ENCODE measurements at regions not wholly inside any gene's neighbourhood (a gene's known extent, or its start where the extent isn't known, plus 50 kb on each side); places are given as distances from the start of the nearest gene placed in this dataset.
"Not testable (repeated sequence)": the region's sequence is repeated elsewhere in the genome, so short reads cannot be mapped to it uniquely, and the experiment has no call there.

DNA sequence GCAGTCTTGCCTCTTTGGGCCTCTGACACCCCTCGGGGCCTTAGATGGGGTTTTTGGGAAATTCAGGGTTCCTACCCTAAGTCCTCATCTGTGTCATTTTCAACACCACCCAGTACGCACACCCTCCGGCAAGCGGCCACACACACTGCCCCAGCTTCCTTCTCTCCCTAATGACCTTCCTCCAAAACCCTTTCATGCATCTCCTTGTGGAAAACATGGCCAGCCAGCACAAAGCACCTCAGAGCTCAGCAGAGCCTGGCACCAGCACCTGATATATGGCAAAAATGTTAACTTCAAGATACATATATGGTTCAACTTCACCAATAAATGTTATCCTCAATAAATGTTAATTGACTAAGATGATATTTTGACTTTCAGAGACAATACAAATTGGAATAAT is 59.3 kb upstream of the GPR31 start:
- H3K27me3 ChIP-seq (ENCODE audit: control insufficient read depth, insufficient read depth, low read length); DNase-seq; H3K4me1 ChIP-seq (ENCODE audit: control insufficient read depth, insufficient read depth, low read length); H3K36me3 ChIP-seq (ENCODE audit: control insufficient read depth, insufficient read depth, low read length); H3K9me3 ChIP-seq (replicated peaks; ENCODE audit: control insufficient read depth, low read depth, low read length); H3K27ac ChIP-seq (ENCODE audit: low read length); H3K4me3 ChIP-seq (ENCODE audit: low read length): not testable (repeated sequence)
- no CpG with 5 or more reads among the region's 4 CpGs for WGBS (ENCODE audit: insufficient coverage)

DNA sequence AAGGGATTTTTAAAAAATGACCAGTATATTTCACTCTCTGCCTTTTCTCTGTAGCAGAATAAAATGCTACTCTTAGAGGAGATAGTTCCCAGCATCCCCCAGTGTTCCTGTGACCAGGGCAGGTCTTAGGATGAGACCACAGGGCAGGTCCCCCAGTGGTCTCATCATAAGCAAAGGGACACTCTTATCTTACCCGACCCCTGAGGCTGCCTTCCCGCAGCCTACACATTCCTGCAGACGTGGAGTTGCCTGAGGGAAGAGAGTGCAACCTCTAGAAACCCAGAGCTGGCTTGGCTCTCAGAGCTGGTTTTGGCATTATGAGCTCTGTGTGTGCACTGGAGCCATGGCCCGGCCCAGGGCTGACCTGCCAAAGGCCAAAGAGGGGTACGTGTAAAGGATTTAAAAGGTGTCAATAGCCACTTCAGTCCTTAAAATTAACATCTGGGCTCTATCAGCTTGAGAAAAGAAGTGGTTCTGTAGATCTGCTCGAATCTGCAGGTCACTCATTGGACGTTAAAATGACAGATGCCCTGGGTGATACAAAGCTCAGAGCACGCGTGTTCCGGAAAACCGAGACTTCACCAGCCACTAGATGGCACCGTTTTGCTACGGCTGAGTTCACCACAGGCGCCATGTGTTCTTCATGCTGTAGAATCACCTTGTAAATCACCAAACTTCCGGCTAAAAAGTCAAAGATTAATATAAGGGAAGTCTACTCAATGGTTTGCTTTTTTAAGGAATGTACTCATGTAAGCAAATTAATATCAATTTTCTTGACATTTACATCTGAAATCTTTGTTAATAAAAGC is 60.4 kb upstream of the GPR31 start:
- no CpG with 5 or more reads among the region's 15 CpGs for WGBS (ENCODE audit: insufficient coverage)
- not testable (repeated sequence) for H3K4me1 ChIP-seq (ENCODE audit: control insufficient read depth, insufficient read depth, low read length); H3K27me3 ChIP-seq (ENCODE audit: control insufficient read depth, insufficient read depth, low read length); H3K4me3 ChIP-seq (ENCODE audit: low read length); H3K36me3 ChIP-seq (ENCODE audit: control insufficient read depth, insufficient read depth, low read length); H3K27ac ChIP-seq (ENCODE audit: low read length); H3K9me3 ChIP-seq (replicated peaks; ENCODE audit: control insufficient read depth, low read depth, low read length)
- DNase-seq: peak; percentile 29

DNA sequence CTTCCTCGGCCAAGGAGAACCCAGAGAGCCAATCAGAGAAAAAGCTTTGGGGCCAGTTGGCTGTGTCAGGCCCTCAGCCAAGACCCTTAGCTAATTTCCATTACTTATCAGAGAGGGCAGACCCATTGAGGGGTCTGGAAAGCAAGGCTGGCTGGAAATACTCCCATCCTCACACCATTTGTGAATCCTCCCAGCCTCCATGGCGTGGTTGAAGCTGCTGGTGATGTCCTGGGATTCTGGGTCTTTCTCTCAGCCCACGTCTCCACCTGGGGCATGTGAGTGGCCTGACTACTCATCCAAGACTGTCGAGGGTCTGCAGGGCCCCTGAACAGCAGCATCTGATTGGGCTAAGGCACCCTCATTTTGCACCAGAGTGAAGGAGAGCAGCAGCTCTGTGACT is 61.3 kb upstream of the GPR31 start:
- WGBS (ENCODE audit: insufficient coverage): 87% methylated on average over 3 of the region's 4 CpGs
- not testable (repeated sequence) for H3K4me3 ChIP-seq (ENCODE audit: low read length); H3K36me3 ChIP-seq (ENCODE audit: control insufficient read depth, insufficient read depth, low read length); H3K4me1 ChIP-seq (ENCODE audit: control insufficient read depth, insufficient read depth, low read length); H3K27me3 ChIP-seq (ENCODE audit: control insufficient read depth, insufficient read depth, low read length); H3K27ac ChIP-seq (ENCODE audit: low read length); H3K9me3 ChIP-seq (replicated peaks; ENCODE audit: control insufficient read depth, low read depth, low read length); DNase-seq

GRCh38 chr6:167219967-167220512 is 62.3 kb upstream of the GPR31 start:
- DNase-seq: no peak
- no peaks in the 10 kb centered on the region for H3K4me1 ChIP-seq (ENCODE audit: control insufficient read depth, insufficient read depth, low read length)
- no peaks in the 10 kb centered on the region for H3K36me3 ChIP-seq (ENCODE audit: control insufficient read depth, insufficient read depth, low read length)
- 74% methylated on average over 10 of the region's 19 CpGs for whole genome bisulfite sequencing (ENCODE audit: insufficient coverage)
- no peak overlapping the region for H3K4me3 ChIP-seq (ENCODE audit: low read length)
- no peaks in the 10 kb centered on the region for H3K27me3 ChIP-seq (ENCODE audit: control insufficient read depth, insufficient read depth, low read length)
- H3K27ac ChIP-seq (ENCODE audit: low read length): no peak overlapping the region
- no peaks in the 10 kb centered on the region for H3K9me3 ChIP-seq (replicated peaks; ENCODE audit: control insufficient read depth, low read depth, low read length)

DNA sequence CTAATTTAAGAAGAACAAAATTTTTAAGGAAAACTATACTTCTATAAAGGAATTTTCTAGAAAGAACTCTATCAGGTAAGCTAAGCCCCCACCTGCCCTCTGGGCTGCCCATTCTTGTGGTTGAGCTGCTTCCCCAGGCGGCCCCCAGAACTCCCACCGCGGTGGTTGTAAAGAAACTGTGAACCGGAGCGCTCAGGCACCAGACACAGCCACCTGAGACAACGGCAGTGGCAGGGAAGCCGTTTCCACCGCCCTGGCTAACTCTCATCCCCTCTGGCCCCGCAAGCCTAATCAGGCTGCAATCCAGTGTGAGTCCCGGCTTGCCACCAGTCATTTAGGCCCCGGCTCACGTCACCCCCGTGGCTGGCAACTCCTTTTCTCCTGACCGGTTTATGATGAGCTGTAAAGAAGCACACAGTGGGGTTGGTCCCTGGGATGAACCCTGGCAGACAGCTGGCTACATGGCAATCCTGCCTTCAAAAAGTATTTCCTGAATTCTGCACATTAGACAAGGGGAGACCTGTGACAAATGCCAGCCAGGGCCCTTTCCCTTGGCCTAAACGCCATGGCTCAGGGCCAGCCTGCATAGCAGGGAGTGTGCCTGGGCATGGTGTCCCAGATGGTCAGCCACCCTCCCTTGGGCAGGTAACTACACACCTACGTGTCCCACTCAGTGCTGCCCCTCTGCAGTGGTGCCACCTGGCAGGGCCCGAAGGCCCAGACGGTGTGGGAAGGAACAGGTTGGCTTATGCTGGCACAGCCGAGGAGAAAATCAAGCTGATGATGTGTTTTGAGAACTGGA is 63.8 kb upstream of the GPR31 start:
- no peaks in the 10 kb centered on the region for H3K27me3 ChIP-seq (ENCODE audit: control insufficient read depth, insufficient read depth, low read length)
- H3K4me3 ChIP-seq (ENCODE audit: low read length): no peak overlapping the region
- H3K36me3 ChIP-seq (ENCODE audit: control insufficient read depth, insufficient read depth, low read length): no peaks in the 10 kb centered on the region
- no peaks in the 10 kb centered on the region for H3K9me3 ChIP-seq (replicated peaks; ENCODE audit: control insufficient read depth, low read depth, low read length)
- no peaks in the 10 kb centered on the region for H3K4me1 ChIP-seq (ENCODE audit: control insufficient read depth, insufficient read depth, low read length)
- whole genome bisulfite sequencing (ENCODE audit: insufficient coverage): 54% methylated on average over 15 of the region's 19 CpGs
- no peak for DNase-seq
- H3K27ac ChIP-seq (ENCODE audit: low read length): no peak overlapping the region

- not testable (repeated sequence) for H3K27ac ChIP-seq (ENCODE audit: low read length); H3K4me3 ChIP-seq (ENCODE audit: low read length); H3K9me3 ChIP-seq (replicated peaks; ENCODE audit: control insufficient read depth, low read depth, low read length); DNase-seq; H3K36me3 ChIP-seq (ENCODE audit: control insufficient read depth, insufficient read depth, low read length); H3K4me1 ChIP-seq (ENCODE audit: control insufficient read depth, insufficient read depth, low read length)
- peaks cover 10% of the 10 kb centered on the region for H3K27me3 ChIP-seq (ENCODE audit: control insufficient read depth, insufficient read depth, low read length)
- WGBS (ENCODE audit: insufficient coverage): no CpG with 5 or more reads among the region's 13 CpGs
Observed at GRCh38 chr6:167225566-167226382, 65.3 kb upstream of the UNC93A start.

- H3K27ac ChIP-seq (ENCODE audit: low read length): no peak overlapping the region
- no peaks in the 10 kb centered on the region for H3K36me3 ChIP-seq (ENCODE audit: control insufficient read depth, insufficient read depth, low read length)
- no peaks in the 10 kb centered on the region for H3K4me1 ChIP-seq (ENCODE audit: control insufficient read depth, insufficient read depth, low read length)
- peaks cover 10% of the 10 kb centered on the region for H3K27me3 ChIP-seq (ENCODE audit: control insufficient read depth, insufficient read depth, low read length)
- WGBS (ENCODE audit: insufficient coverage): no CpG with 5 or more reads among the region's 3 CpGs
- no peaks in the 10 kb centered on the region for H3K9me3 ChIP-seq (replicated peaks; ENCODE audit: control insufficient read depth, low read depth, low read length)
- no peak for DNase-seq
- no peak overlapping the region for H3K4me3 ChIP-seq (ENCODE audit: low read length)
Observed at GRCh38 chr6:167226383-167226685, 64.8 kb upstream of the UNC93A start.

DNA sequence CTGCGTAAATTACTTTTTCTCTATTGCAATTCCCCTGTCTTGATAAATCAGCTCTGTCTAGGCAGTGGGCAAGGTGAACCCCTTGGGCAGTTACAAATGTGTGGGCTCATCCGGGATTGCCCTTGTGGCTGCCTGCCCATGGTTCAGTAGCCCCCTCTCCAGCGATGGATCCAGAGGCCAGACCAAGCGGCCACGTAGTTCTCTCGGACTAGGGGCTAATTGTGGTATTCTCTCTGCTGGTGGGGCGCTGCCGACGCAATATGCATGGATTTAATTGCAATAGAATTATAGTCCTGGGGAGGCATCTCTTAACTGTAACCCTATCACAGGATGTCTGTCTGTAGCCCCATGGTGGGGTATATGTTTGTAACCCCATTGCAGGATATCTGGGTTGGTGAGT is 64.3 kb upstream of the UNC93A start:
- Histone ChIP-seq H3K4me3 (ENCODE audit: low read length) (no peak overlapping the region), H3K36me3 (ENCODE audit: control insufficient read depth, insufficient read depth, low read length) (no peaks in the 10 kb centered on the region), H3K4me1 (ENCODE audit: control insufficient read depth, insufficient read depth, low read length) (no peaks in the 10 kb centered on the region), H3K27ac (ENCODE audit: low read length) (no peak overlapping the region), H3K9me3 (replicated peaks; ENCODE audit: control insufficient read depth, low read depth, low read length) (no peaks in the 10 kb centered on the region), H3K27me3 (ENCODE audit: control insufficient read depth, insufficient read depth, low read length) (peaks cover 12% of the 10 kb centered on the region)
- DNase-seq: no peak
- 10% methylated on average over 1 of the region's 9 CpGs for WGBS (ENCODE audit: insufficient coverage)

DNA sequence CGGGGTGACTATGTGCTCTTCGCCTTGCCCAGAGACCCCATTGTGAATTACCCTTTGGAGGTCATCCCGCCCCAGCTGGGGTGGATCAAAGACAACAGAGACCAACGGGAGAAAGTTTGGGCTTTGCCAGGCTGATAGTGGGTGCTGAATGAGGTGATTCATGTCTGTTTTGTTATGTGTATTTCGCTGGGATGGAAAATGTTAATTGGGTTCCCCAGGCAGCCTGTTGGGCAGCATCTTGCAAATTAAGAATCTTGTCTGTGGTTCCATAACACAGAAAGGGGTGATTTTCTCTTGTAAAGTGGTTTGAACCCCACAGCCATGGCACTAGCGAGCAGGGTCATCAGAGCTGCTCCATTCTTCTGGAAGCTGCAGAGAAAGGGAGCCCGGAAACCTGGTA is 63.1 kb upstream of the UNC93A start:
- DNase-seq: no peak
- Histone ChIP-seq H3K9me3 (replicated peaks; ENCODE audit: control insufficient read depth, low read depth, low read length) (no peaks in the 10 kb centered on the region), H3K27ac (ENCODE audit: low read length) (no peak overlapping the region), H3K4me3 (ENCODE audit: low read length) (no peak overlapping the region), H3K36me3 (ENCODE audit: control insufficient read depth, insufficient read depth, low read length) (no peaks in the 10 kb centered on the region), H3K27me3 (ENCODE audit: control insufficient read depth, insufficient read depth, low read length) (peaks cover 15% of the 10 kb centered on the region), H3K4me1 (ENCODE audit: control insufficient read depth, insufficient read depth, low read length) (no peaks in the 10 kb centered on the region)
- WGBS (ENCODE audit: insufficient coverage): 58% methylated on average over 4 of the region's 7 CpGs

DNA sequence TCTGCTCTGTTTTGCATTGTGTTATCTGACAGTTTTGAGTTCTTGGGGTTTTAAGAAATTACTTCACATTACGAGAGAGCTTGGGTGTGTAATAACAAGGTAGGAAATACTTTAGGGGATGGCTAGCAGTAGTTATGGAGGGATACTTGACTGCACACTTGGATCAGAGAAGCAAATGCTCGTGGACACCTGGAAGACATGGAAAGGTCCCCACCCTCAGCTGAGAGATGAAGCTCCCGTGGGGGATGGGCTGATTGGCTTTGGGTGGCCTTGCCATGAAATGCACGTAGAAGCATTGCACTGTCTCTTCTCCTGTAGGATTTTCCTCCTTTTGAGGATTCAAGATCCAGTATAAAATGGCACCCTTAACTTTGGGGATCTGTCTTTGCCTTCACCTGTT is 61.5 kb upstream of the UNC93A start:
- Histone ChIP-seq H3K27me3 (ENCODE audit: control insufficient read depth, insufficient read depth, low read length) (peaks cover 16% of the 10 kb centered on the region), H3K27ac (ENCODE audit: low read length) (no peak overlapping the region), H3K36me3 (ENCODE audit: control insufficient read depth, insufficient read depth, low read length) (no peaks in the 10 kb centered on the region), H3K4me3 (ENCODE audit: low read length) (no peak overlapping the region), H3K9me3 (replicated peaks; ENCODE audit: control insufficient read depth, low read depth, low read length) (no peaks in the 10 kb centered on the region), H3K4me1 (ENCODE audit: control insufficient read depth, insufficient read depth, low read length) (no peaks in the 10 kb centered on the region)
- DNase-seq: no peak
- WGBS (ENCODE audit: insufficient coverage): 61% methylated on average over 4 of the region's 4 CpGs

Measured in muscle of leg (tissue), 3 donors.